Vagina (tissue), 2 donors: ENCODE measurements at regions not wholly inside any gene's neighbourhood (a gene's known extent, or its start where the extent isn't known, plus 50 kb on each side); places are given as distances from the start of the nearest gene placed in this dataset.
"Not testable (repeated sequence)": the region's sequence is repeated elsewhere in the genome, so short reads cannot be mapped to it uniquely, and the experiment has no call there.

ENCODE experiments used
- CTCF ChIP-seq, 3 experiments: fragments of 450-650 bp in 2 of 3; fragments of 200-600 bp in 1 of 3; sonication (generic) in 1 of 3; IDR thresholded peaks; one replicate each; pipeline ENCODE4 v1.5.1; 2017 to 2019; ENCODE audit warnings: antibody characterized with exemption in 3 of 3, mild to moderate bottlenecking in 2 of 3, moderate library complexity in 2 of 3
- POLR2AphosphoS5 ChIP-seq, 2 donors: sonication (generic); formaldehyde crosslinking; IDR thresholded peaks; one replicate each; pipeline ENCODE4 v1.9.0; 2017; ENCODE audit warnings: antibody characterized with exemption in 2 of 2, mild to moderate bottlenecking in 2 of 2, low read depth in 1 of 2; ENCODE audit not compliant: insufficient read depth in 1 of 2

- not testable (repeated sequence) for TF ChIP-seq POLR2AphosphoS5 (IDR thresholded peaks at IDR 0.05; ENCODE audit: insufficient read depth in 1 of 2, low read depth in 1 of 2); CTCF (IDR thresholded peaks at IDR 0.05)
Observed at GRCh38 chr5:21571196-21571595, 1281.9 kb downstream of the CDH12 start.
